ENCODE measurements at regions not wholly inside any gene's neighbourhood (a gene's known extent, or its start where the extent isn't known, plus 50 kb on each side); places are given as distances from the start of the nearest gene placed in this dataset.
"Not testable (repeated sequence)": the region's sequence is repeated elsewhere in the genome, so short reads cannot be mapped to it uniquely, and the experiment has no call there.

DNA sequence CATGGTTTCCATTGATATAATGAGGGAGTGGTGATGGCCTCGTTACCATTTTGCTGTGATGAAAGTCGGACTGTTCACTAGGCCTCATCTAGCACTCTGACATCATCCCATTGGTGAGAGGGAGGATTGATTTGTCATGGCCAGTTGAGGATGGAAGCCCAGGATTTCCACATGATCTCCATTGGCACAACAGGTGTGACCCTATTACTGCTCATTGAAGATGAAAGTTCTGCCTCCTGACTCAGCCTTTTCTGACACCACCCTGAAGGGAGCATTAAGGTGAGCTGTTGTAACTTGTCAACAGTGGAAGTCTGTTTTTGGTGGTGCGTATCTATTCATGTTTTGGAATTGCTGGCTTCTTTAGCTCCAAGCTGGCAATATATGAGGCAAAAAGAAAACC lies 144.2 kb downstream of the PABPC4L start:
- peaks cover 0 to 7% (median 2%) of the 10 kb centered on the region in 4 donors for H3K9me3 ChIP-seq (ENCODE audit: control insufficient read depth in 4 of 4, low read length in 3 of 4)
- no peak overlapping the region for H3K27ac ChIP-seq (ENCODE audit: low read depth in 1 of 2, low read length in 2 of 2)
- no peak for DNase-seq (ENCODE audit: low spot score)
- H3K9ac ChIP-seq (ENCODE audit: low read depth in 1 of 2, low read length in 2 of 2) = no peak overlapping the region
- H3K4me3 ChIP-seq (ENCODE audit: low read depth in 1 of 3, low read length in 3 of 3) = no peak overlapping the region
- 81% methylated on average over 3 of the region's 3 CpGs for WGBS
- TF ChIP-seq EGR1 (IDR thresholded peaks at IDR 0.05; ENCODE audit: low read depth in 2 of 2) = no peak
- TF ChIP-seq ATF3 (IDR thresholded peaks at IDR 0.05) = no peak
- TF ChIP-seq YY1 (IDR thresholded peaks at IDR 0.05) = no peak
- no peak for TF ChIP-seq RAD21 (IDR thresholded peaks at IDR 0.05)
- TF ChIP-seq TAF1 (conservative IDR thresholded peaks at IDR 0.05) = no peak
- TF ChIP-seq, protein P1, sequence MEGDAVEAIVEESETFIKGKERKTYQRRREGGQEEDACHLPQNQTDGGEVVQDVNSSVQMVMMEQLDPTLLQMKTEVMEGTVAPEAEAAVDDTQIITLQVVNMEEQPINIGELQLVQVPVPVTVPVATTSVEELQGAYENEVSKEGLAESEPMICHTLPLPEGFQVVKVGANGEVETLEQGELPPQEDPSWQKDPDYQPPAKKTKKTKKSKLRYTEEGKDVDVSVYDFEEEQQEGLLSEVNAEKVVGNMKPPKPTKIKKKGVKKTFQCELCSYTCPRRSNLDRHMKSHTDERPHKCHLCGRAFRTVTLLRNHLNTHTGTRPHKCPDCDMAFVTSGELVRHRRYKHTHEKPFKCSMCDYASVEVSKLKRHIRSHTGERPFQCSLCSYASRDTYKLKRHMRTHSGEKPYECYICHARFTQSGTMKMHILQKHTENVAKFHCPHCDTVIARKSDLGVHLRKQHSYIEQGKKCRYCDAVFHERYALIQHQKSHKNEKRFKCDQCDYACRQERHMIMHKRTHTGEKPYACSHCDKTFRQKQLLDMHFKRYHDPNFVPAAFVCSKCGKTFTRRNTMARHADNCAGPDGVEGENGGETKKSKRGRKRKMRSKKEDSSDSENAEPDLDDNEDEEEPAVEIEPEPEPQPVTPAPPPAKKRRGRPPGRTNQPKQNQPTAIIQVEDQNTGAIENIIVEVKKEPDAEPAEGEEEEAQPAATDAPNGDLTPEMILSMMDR (IDR thresholded peaks at IDR 0.05; ENCODE audit: low read depth, low read length, missing input control) = no peak
- TF ChIP-seq HNF4A (conservative IDR thresholded peaks at IDR 0.05) = no peak
- TF ChIP-seq, protein P2, sequence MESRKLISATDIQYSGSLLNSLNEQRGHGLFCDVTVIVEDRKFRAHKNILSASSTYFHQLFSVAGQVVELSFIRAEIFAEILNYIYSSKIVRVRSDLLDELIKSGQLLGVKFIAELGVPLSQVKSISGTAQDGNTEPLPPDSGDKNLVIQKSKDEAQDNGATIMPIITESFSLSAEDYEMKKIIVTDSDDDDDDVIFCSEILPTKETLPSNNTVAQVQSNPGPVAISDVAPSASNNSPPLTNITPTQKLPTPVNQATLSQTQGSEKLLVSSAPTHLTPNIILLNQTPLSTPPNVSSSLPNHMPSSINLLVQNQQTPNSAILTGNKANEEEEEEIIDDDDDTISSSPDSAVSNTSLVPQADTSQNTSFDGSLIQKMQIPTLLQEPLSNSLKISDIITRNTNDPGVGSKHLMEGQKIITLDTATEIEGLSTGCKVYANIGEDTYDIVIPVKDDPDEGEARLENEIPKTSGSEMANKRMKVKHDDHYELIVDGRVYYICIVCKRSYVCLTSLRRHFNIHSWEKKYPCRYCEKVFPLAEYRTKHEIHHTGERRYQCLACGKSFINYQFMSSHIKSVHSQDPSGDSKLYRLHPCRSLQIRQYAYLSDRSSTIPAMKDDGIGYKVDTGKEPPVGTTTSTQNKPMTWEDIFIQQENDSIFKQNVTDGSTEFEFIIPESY (IDR thresholded peaks at IDR 0.05) = no peak
- no peak for TF ChIP-seq NR2F2 (IDR thresholded peaks at IDR 0.05)
- H3K27me3 ChIP-seq (ENCODE audit: control insufficient read depth in 4 of 4, insufficient read depth in 4 of 4, low read length in 3 of 4) = peaks cover 0 to 6% (median 0%) of the 10 kb centered on the region in 4 donors
- no peaks in the 10 kb centered on the region for H3K4me1 ChIP-seq (ENCODE audit: control insufficient read depth in 4 of 4, insufficient read depth in 4 of 4, low read length in 3 of 4)
- H3K36me3 ChIP-seq (ENCODE audit: control insufficient read depth in 4 of 4, insufficient read depth in 3 of 4, low read depth in 1 of 4, low read length in 3 of 4) = no peaks in the 10 kb centered on the region

DNA sequence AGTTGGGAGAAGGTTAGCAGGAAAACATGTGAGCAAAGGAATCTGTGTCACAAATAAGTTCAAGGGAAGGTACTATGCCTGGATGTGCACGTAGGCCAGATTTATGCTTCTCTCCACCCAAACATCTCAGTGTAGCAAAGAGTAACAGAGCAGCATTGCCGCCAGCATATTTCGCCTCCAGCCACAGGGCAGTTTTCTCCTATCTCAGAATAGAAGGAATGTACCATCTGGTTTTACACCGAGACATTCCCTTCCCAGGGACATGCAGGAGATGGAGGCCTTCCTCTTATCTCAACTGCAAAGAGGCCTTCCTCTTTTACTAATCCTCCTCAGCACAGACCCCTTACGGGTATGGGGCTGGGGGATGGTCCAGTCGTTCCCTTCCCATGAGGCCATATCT lies 155.4 kb downstream of the PABPC4L start:
- not testable (repeated sequence) for H3K4me3 ChIP-seq (ENCODE audit: low read depth in 1 of 3, low read length in 3 of 3); H3K4me1 ChIP-seq (ENCODE audit: control insufficient read depth in 4 of 4, insufficient read depth in 4 of 4, low read length in 3 of 4); H3K9ac ChIP-seq (ENCODE audit: low read depth in 1 of 2, low read length in 2 of 2); H3K27me3 ChIP-seq (ENCODE audit: control insufficient read depth in 4 of 4, insufficient read depth in 4 of 4, low read length in 3 of 4); DNase-seq (ENCODE audit: low spot score); H3K36me3 ChIP-seq (ENCODE audit: control insufficient read depth in 4 of 4, insufficient read depth in 3 of 4, low read depth in 1 of 4, low read length in 3 of 4); H3K9me3 ChIP-seq (ENCODE audit: control insufficient read depth in 4 of 4, low read length in 3 of 4); H3K27ac ChIP-seq (ENCODE audit: low read depth in 1 of 2, low read length in 2 of 2)
- WGBS = 77% methylated on average over 6 of the region's 6 CpGs

DNA sequence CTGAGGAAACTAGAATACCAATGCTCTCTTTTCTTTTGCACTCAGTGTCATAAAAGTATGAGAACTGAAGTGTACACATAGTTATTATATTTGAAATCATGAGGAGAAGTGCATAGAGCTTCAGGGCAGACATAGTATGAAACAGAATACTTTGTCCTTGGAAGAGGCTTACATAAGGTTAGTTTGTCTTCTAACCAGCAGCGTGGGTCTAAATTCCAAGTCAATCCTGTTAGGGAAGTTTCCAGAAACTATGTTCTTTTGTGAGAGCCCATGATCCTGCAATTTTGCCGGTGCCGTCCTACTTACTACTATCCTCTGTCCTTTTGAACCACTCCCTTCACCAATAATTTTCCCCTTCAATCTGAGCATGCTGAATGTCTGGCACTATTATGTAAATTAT lies 156.2 kb downstream of the PABPC4L start:
- Histone ChIP-seq H3K9ac (ENCODE audit: low read depth in 1 of 2, low read length in 2 of 2) (no peak overlapping the region), H3K27me3 (ENCODE audit: control insufficient read depth in 4 of 4, insufficient read depth in 4 of 4, low read length in 3 of 4) (no peaks in the 10 kb centered on the region), H3K36me3 (ENCODE audit: control insufficient read depth in 4 of 4, insufficient read depth in 3 of 4, low read depth in 1 of 4, low read length in 3 of 4) (no peaks in the 10 kb centered on the region), H3K9me3 (ENCODE audit: control insufficient read depth in 4 of 4, low read length in 3 of 4) (no peaks in the 10 kb centered on the region), H3K27ac (ENCODE audit: low read depth in 1 of 2, low read length in 2 of 2) (no peak overlapping the region), H3K4me1 (ENCODE audit: control insufficient read depth in 4 of 4, insufficient read depth in 4 of 4, low read length in 3 of 4) (no peaks in the 10 kb centered on the region), H3K4me3 (ENCODE audit: low read depth in 1 of 3, low read length in 3 of 3) (no peak overlapping the region)
- WGBS = 77% methylated on average over 3 of the region's 3 CpGs
- no peak for DNase-seq (ENCODE audit: low spot score)
- TF ChIP-seq, protein P2 (IDR thresholded peaks at IDR 0.05) = no peak
